Smooth muscle cell (in vitro differentiated cells): ENCODE measurements at regions not wholly inside any gene's neighbourhood (a gene's known extent, or its start where the extent isn't known, plus 50 kb on each side); places are given as distances from the start of the nearest gene placed in this dataset.

Experiments
- DNase-seq: peaks from one replicate; lab custom pipeline; 2025; ENCODE audit not compliant: unreplicated experiment; lab: John Stamatoyannopoulos, UW
- H2AFZ ChIP-seq: fragments of 200-600 bp; sonication (generic); 2 replicates; pipeline ENCODE4 v1.6.0; 2016; ENCODE audit warnings: antibody characterized with exemption, low read depth, mild to moderate bottlenecking
- H3F3A ChIP-seq: fragments of 200-600 bp; sonication (generic); 2 replicates; pipeline ENCODE4 v1.6.0; 2017; ENCODE audit warnings: antibody characterized with exemption, low read depth
- H3K27ac ChIP-seq: fragments of 200-600 bp; sonication (generic); 2 replicates; pipeline ENCODE4 v1.5.1; 2016; ENCODE audit warnings: low read depth, mild to moderate bottlenecking
- H3K27me3 ChIP-seq: fragments of 200-600 bp; sonication (generic); 2 replicates; pipeline ENCODE4 v1.6.1; 2016; ENCODE audit warnings: low read depth, mild to moderate bottlenecking
- H3K36me3 ChIP-seq: fragments of 200-600 bp; sonication (generic); 2 replicates; pipeline ENCODE4 v1.5.1; 2016; ENCODE audit warnings: low read depth
- H3K4me1 ChIP-seq: fragments of 200-600 bp; sonication (generic); 2 replicates; pipeline ENCODE4 v1.5.1; 2016; ENCODE audit warnings: low read depth
- H3K4me2 ChIP-seq: fragments of 200-600 bp; sonication (generic); 2 replicates; pipeline ENCODE4 v1.6.0; 2016; ENCODE audit warnings: mild to moderate bottlenecking
- H3K4me3 ChIP-seq: fragments of 200-600 bp; sonication (generic); 2 replicates; pipeline ENCODE4 v1.5.1; 2016; ENCODE audit warnings: mild to moderate bottlenecking
- H3K79me2 ChIP-seq: fragments of 200-600 bp; sonication (generic); 2 replicates; pipeline ENCODE4 v1.6.0; 2016; ENCODE audit warnings: low read depth, mild to moderate bottlenecking
- H3K9ac ChIP-seq: fragments of 200-600 bp; sonication (generic); 2 replicates; pipeline ENCODE4 v1.6.0; 2016; ENCODE audit warnings: low read depth
- H3K9me3 ChIP-seq: fragments of 200-600 bp; sonication (generic); replicated peaks from 2 replicates; pipeline ENCODE4 v1.5.1; 2016; ENCODE audit warnings: low read depth
- H4K20me1 ChIP-seq: fragments of 200-600 bp; sonication (generic); 2 replicates; pipeline ENCODE4 v1.6.0; 2016; ENCODE audit warnings: low read depth
- CTCF ChIP-seq: fragments of 200-600 bp; sonication (generic); IDR thresholded peaks from 2 replicates; pipeline ENCODE4 v1.5.1; 2017; ENCODE audit warnings: borderline replicate concordance, mild to moderate bottlenecking, antibody characterized with exemption; ENCODE audit not compliant: insufficient read depth, poor library complexity, severe bottlenecking
- WGBS: methylation state at CpG from one replicate; pipeline ENCODE4 v1.1.7; 2016; ENCODE audit warnings: low lambda C conversion rate; 5-methylcytosine and 5-hydroxymethylcytosine counted together

GRCh38 chr5:2333291-2333690 is 418.2 kb downstream of the IRX2 start:
- H3K4me1 ChIP-seq = no peaks in the 10 kb centered on the region
- WGBS = 84% methylated on average over 4 of the region's 4 CpGs
- no peak for DNase-seq
- no peaks in the 10 kb centered on the region for H3K36me3 ChIP-seq
- no peak overlapping the region for H3K4me2 ChIP-seq
- no peaks in the 10 kb centered on the region for H3K79me2 ChIP-seq
- H3K9ac ChIP-seq = no peak overlapping the region
- no peaks in the 10 kb centered on the region for H3K27me3 ChIP-seq
- no peak overlapping the region for H3K4me3 ChIP-seq
- no peak for TF ChIP-seq CTCF
- H3F3A ChIP-seq = no peaks in the 10 kb centered on the region
- H3K27ac ChIP-seq = no peak overlapping the region
- no peak overlapping the region for H2AFZ ChIP-seq
- H4K20me1 ChIP-seq = no peaks in the 10 kb centered on the region
- no peaks in the 10 kb centered on the region for H3K9me3 ChIP-seq

- no peaks in the 10 kb centered on the region for H3K9me3 ChIP-seq
- no peak overlapping the region for H3K27ac ChIP-seq
- H3F3A ChIP-seq = no peaks in the 10 kb centered on the region
- H3K27me3 ChIP-seq = no peaks in the 10 kb centered on the region
- no peak overlapping the region for H2AFZ ChIP-seq
- 68% methylated on average over 6 of the region's 6 CpGs for WGBS
- no peak overlapping the region for H3K4me2 ChIP-seq
- no peaks in the 10 kb centered on the region for H3K36me3 ChIP-seq
- no peak overlapping the region for H3K9ac ChIP-seq
- no peak for TF ChIP-seq CTCF
- DNase-seq = no peak
- H4K20me1 ChIP-seq = no peaks in the 10 kb centered on the region
- no peaks in the 10 kb centered on the region for H3K79me2 ChIP-seq
- no peak overlapping the region for H3K4me3 ChIP-seq
- no peaks in the 10 kb centered on the region for H3K4me1 ChIP-seq
These were observed 419.0 kb downstream of the IRX2 start for GRCh38 chr5:2332521-2332920.

GRCh38 chr5:2330325-2331130 is 420.9 kb downstream of the IRX2 start:
- Histone ChIP-seq H3K9ac (no peak overlapping the region), H3K27me3 (no peaks in the 10 kb centered on the region), H3K79me2 (no peaks in the 10 kb centered on the region), H3K9me3 (no peaks in the 10 kb centered on the region), H3K4me2 (no peak overlapping the region), H3K36me3 (no peaks in the 10 kb centered on the region), H3F3A (no peaks in the 10 kb centered on the region), H3K4me3 (no peak overlapping the region), H3K4me1 (no peaks in the 10 kb centered on the region), H2AFZ (no peak overlapping the region), H3K27ac (no peak overlapping the region), H4K20me1 (no peaks in the 10 kb centered on the region)
- TF ChIP-seq CTCF = no peak
- no peak for DNase-seq
- 92% methylated on average over 13 of the region's 13 CpGs for WGBS

- TF ChIP-seq CTCF = no peak
- WGBS = 85% methylated on average over 12 of the region's 12 CpGs
These were observed 421.7 kb downstream of the IRX2 start for GRCh38 chr5:2329741-2330140.

More at GRCh38 chr5:2329741-2330140, 421.7 kb downstream of the IRX2 start:
- H3K4me2 ChIP-seq = no peak overlapping the region
- DNase-seq = no peak
- H3K27me3 ChIP-seq = no peaks in the 10 kb centered on the region
- no peaks in the 10 kb centered on the region for H3F3A ChIP-seq
- H3K36me3 ChIP-seq = no peaks in the 10 kb centered on the region
- H3K9ac ChIP-seq = no peak overlapping the region
- no peak overlapping the region for H3K4me3 ChIP-seq
- no peaks in the 10 kb centered on the region for H3K4me1 ChIP-seq
- no peaks in the 10 kb centered on the region for H4K20me1 ChIP-seq
- no peaks in the 10 kb centered on the region for H3K9me3 ChIP-seq
- no peak overlapping the region for H2AFZ ChIP-seq
- H3K27ac ChIP-seq = no peak overlapping the region
- no peaks in the 10 kb centered on the region for H3K79me2 ChIP-seq
